CD4-positive, alpha-beta T cell (primary cell): ENCODE measurements at regions not wholly inside any gene's neighbourhood (a gene's known extent, or its start where the extent isn't known, plus 50 kb on each side); places are given as distances from the start of the nearest gene placed in this dataset.

ENCODE experiments used
- ATAC-seq: fragments of 200-7000 bp; cut with Tn5 transposase; one replicate; pipeline ENCODE4 v1.10.0; 2022; ENCODE audit warnings: mild to moderate bottlenecking; ENCODE audit not compliant: poor library complexity
- CTCF ChIA-PET: fragments of 350-600 bp; sonication (Branson Sonifier 250); formaldehyde crosslinking; loops from one replicate; lab custom pipeline; 2021; ENCODE audit warnings: antibody characterized with exemption, inconsistent platforms; lab: Charles Lee
- POLR2A ChIA-PET: fragments of 350-600 bp; sonication (Branson Sonifier 250); formaldehyde crosslinking; loops from one replicate; lab custom pipeline; 2021; ENCODE audit warnings: antibody characterized with exemption, inconsistent platforms; lab: Charles Lee
- DNase-seq, 14 experiments: peaks; one replicate each; pipeline ENCODE4 v3.0.0-alpha.2; 2013 to 2020; ENCODE audit warnings: mixed read lengths in 2 of 14
- H3K27ac ChIP-seq, 2 donors: one replicate each; pipeline versions ENCODE4 v1.5.1 to v1.7.0; 2013; ENCODE audit warnings: low read length in 2 of 2, low read depth in 1 of 2, mild to moderate bottlenecking in 1 of 2
- H3K27me3 ChIP-seq, 2 experiments: 1 replicate in 1 of 2; 2 replicates in 1 of 2; pipeline versions ENCODE4 v1.6.1 to v1.7.0; 2013; ENCODE audit warnings: low read length in 2 of 2, control low read depth in 1 of 2, mild to moderate bottlenecking in 1 of 2, moderate library complexity in 1 of 2; ENCODE audit not compliant: insufficient read depth in 2 of 2, control insufficient read depth in 1 of 2
- H3K36me3 ChIP-seq: one replicate; pipeline ENCODE4 v1.6.1; 2013; ENCODE audit warnings: low read length, control low read depth; ENCODE audit not compliant: insufficient read depth
- H3K4me1 ChIP-seq: one replicate; pipeline ENCODE4 v1.6.1; 2013; ENCODE audit warnings: low read length, control low read depth; ENCODE audit not compliant: insufficient read depth
- H3K4me3 ChIP-seq: one replicate; pipeline ENCODE4 v1.5.1; 2013; ENCODE audit warnings: mild to moderate bottlenecking, low read length, moderate library complexity
- H3K9me3 ChIP-seq, 2 experiments: 1 replicate in 1 of 2; 2 replicates in 1 of 2; pipeline versions ENCODE4 v1.6.1 to v1.7.0; 2013; ENCODE audit warnings: low read length in 2 of 2, mild to moderate bottlenecking in 2 of 2, control low read depth in 1 of 2, moderate library complexity in 1 of 2; ENCODE audit not compliant: control insufficient read depth in 1 of 2, insufficient read depth in 1 of 2
- H3K27ac Mint-ChIP-seq: one replicate; pipeline ENCODE4 v1.8.0; 2020; ENCODE audit warnings: mixed read lengths
- H3K27me3 Mint-ChIP-seq: one replicate; pipeline ENCODE4 v1.8.0; 2021; ENCODE audit warnings: mixed read lengths
- H3K36me3 Mint-ChIP-seq: one replicate; pipeline ENCODE4 v1.8.0; 2021; ENCODE audit warnings: low read depth, mixed read lengths
- H3K4me1 Mint-ChIP-seq: one replicate; pipeline ENCODE4 v1.8.0; 2021; ENCODE audit warnings: low read depth, mixed read lengths
- H3K4me3 Mint-ChIP-seq: one replicate; pipeline ENCODE4 v1.8.0; 2020; ENCODE audit warnings: mild to moderate bottlenecking, mixed read lengths
- H3K9me3 Mint-ChIP-seq: one replicate; pipeline ENCODE4 v1.8.0; 2020; ENCODE audit warnings: mixed read lengths
- CTCF ChIP-seq: fragments of 200-600 bp; IDR thresholded peaks from one replicate; pipeline ENCODE4 v1.8.0; 2022; ENCODE audit warnings: antibody characterized with exemption, mild to moderate bottlenecking
- intact Hi-C, 2 experiments: fragments of 100-400 bp; cut with DNase I in 1 of 2; cut with micrococcal nuclease in 1 of 2; formaldehyde crosslinking; loops; one replicate each; pipeline versions ENCODE4 v1.15.1 to v1.9.0; 2023 to 2025; cut with DNase I, micrococcal nuclease

GRCh38 chr9:84152204-84152603, 171.6 kb downstream of the RMI1 start:
- H3K27me3 Mint-ChIP-seq: no peaks in the 10 kb centered on the region
- Histone ChIP-seq H3K4me3 (no peak overlapping the region), H3K36me3 (no peaks in the 10 kb centered on the region), H3K27ac (no peak overlapping the region), H3K9me3 (no peaks in the 10 kb centered on the region), H3K27me3 (no peaks in the 10 kb centered on the region), H3K4me1 (no peaks in the 10 kb centered on the region)
- DNase-seq (no peak), ATAC-seq (no peak)
- no peaks in the 10 kb centered on the region for H3K4me1 Mint-ChIP-seq
- CTCF ChIA-PET: no interaction called here
- POLR2A ChIA-PET: no interaction called here
- no peaks in the 10 kb centered on the region for H3K36me3 Mint-ChIP-seq
- TF ChIP-seq CTCF: no peak
- intact Hi-C loops: no loop called here
- H3K4me3 Mint-ChIP-seq: no peak overlapping the region
- no peak overlapping the region for H3K27ac Mint-ChIP-seq
- H3K9me3 Mint-ChIP-seq: no peaks in the 10 kb centered on the region

GRCh38 chr9:84153885-84154284, 173.3 kb downstream of the RMI1 start:
- Histone ChIP-seq H3K36me3 (no peaks in the 10 kb centered on the region), H3K4me3 (no peak overlapping the region), H3K27me3 (peaks cover 0 to 1% of the 10 kb centered on the region in 2 experiments), H3K27ac (no peak overlapping the region), H3K9me3 (no peaks in the 10 kb centered on the region), H3K4me1 (no peaks in the 10 kb centered on the region)
- Mint-ChIP-seq H3K27me3 (peaks cover 2% of the 10 kb centered on the region), H3K36me3 (no peaks in the 10 kb centered on the region), H3K27ac (no peak overlapping the region), H3K4me3 (no peak overlapping the region), H3K4me1 (no peaks in the 10 kb centered on the region), H3K9me3 (no peaks in the 10 kb centered on the region)
- DNase-seq (no peak), ATAC-seq (no peak)
- ChIA-PET CTCF (no interaction called here), POLR2A (no interaction called here)
- intact Hi-C loops: no loop called here
- no peak for TF ChIP-seq CTCF

DNA sequence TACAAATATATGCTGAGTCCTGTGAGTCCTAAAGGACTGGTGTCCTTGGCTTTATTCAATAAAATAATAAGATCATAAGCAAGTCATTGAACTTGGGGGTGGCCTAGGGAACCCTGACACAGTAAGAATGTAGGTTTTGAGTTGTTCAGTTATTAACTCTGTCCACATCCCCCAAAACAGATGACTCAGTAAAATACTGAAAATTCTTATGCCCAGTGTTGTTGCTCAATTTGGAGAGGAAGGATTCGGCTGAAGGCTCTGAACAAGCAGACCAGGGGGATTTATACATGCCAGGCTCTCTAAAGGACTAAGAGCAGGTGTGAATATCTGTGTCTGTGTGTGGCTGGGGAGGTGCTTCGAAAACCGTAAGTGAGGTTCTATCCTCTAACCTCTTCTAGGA, 173.7 kb downstream of the RMI1 start:
- H3K27ac ChIP-seq: no peak overlapping the region
- TF ChIP-seq CTCF: no peak
- H3K36me3 Mint-ChIP-seq: no peaks in the 10 kb centered on the region
- intact Hi-C loops: no loop called here
- H3K27ac Mint-ChIP-seq: no peak overlapping the region
- H3K4me3 ChIP-seq: no peak overlapping the region
- no peaks in the 10 kb centered on the region for H3K4me1 Mint-ChIP-seq
- no peaks in the 10 kb centered on the region for H3K4me1 ChIP-seq
- DNase-seq: no peak
- peaks cover 3 to 6% of the 10 kb centered on the region in 2 experiments for H3K27me3 ChIP-seq
- peaks cover 6% of the 10 kb centered on the region for H3K27me3 Mint-ChIP-seq
- H3K4me3 Mint-ChIP-seq: no peak overlapping the region
- H3K9me3 Mint-ChIP-seq: no peaks in the 10 kb centered on the region
- CTCF ChIA-PET: no interaction called here
- POLR2A ChIA-PET: no interaction called here
- H3K9me3 ChIP-seq: no peaks in the 10 kb centered on the region
- ATAC-seq: no peak
- H3K36me3 ChIP-seq: no peaks in the 10 kb centered on the region
